ENCODE measurements at regions not wholly inside any gene's neighbourhood (a gene's known extent, or its start where the extent isn't known, plus 50 kb on each side); places are given as distances from the start of the nearest gene placed in this dataset.

GRCh38 chr9:129254566-129255287, 76.7 kb upstream of the IER5L start:
- H3K4me3 ChIP-seq (ENCODE audit: low read depth in 1 of 3, low read length in 3 of 3) = no peak overlapping the region
- 73% methylated on average over 9 of the region's 9 CpGs for WGBS
- H3K9ac ChIP-seq (ENCODE audit: low read depth in 1 of 2, low read length in 2 of 2) = no peak overlapping the region
- H3K36me3 ChIP-seq (ENCODE audit: control insufficient read depth in 4 of 4, insufficient read depth in 3 of 4, low read depth in 1 of 4, low read length in 3 of 4) = no peaks in the 10 kb centered on the region
- no peak for TF ChIP-seq HNF4G (IDR thresholded peaks at IDR 0.05)
- TF ChIP-seq ATF3 (IDR thresholded peaks at IDR 0.05) = no peak
- no peak for TF ChIP-seq NR2F2 (IDR thresholded peaks at IDR 0.05)
- no peak for TF ChIP-seq ZBTB33 (IDR thresholded peaks at IDR 0.05)
- no peak for TF ChIP-seq SP1 (IDR thresholded peaks at IDR 0.05)
- no peak for TF ChIP-seq FOXA2 (IDR thresholded peaks at IDR 0.05)
- TF ChIP-seq TAF1 (conservative IDR thresholded peaks at IDR 0.05) = no peak
- TF ChIP-seq JUND (IDR thresholded peaks at IDR 0.05) = no peak
- TF ChIP-seq YY1 (IDR thresholded peaks at IDR 0.05) = no peak
- no peak for TF ChIP-seq EGR1 (IDR thresholded peaks at IDR 0.05; ENCODE audit: low read depth in 2 of 2)
- no peak for TF ChIP-seq HNF4A (conservative IDR thresholded peaks at IDR 0.05)
- no peak for TF ChIP-seq REST (IDR thresholded peaks at IDR 0.05)
- no peak for TF ChIP-seq RAD21 (IDR thresholded peaks at IDR 0.05)
- TF ChIP-seq GABPA (IDR thresholded peaks at IDR 0.05 in 1 of 2, conservative IDR thresholded peaks at IDR 0.05 in 1 of 2) = no peak
- H3K27ac ChIP-seq (ENCODE audit: low read depth in 1 of 2, low read length in 2 of 2) = no peak overlapping the region
- H3K4me1 ChIP-seq (ENCODE audit: control insufficient read depth in 4 of 4, insufficient read depth in 4 of 4, low read length in 3 of 4) = peaks cover 4 to 7% (median 5%) of the 10 kb centered on the region in 4 donors
- no peak for DNase-seq (ENCODE audit: low spot score)
- H3K9me3 ChIP-seq (ENCODE audit: control insufficient read depth in 4 of 4, low read length in 3 of 4) = no peaks in the 10 kb centered on the region
- peaks cover 0 to 7% (median 3%) of the 10 kb centered on the region in 4 donors for H3K27me3 ChIP-seq (ENCODE audit: control insufficient read depth in 4 of 4, insufficient read depth in 4 of 4, low read length in 3 of 4)

- no peaks in the 10 kb centered on the region for H3K9me3 ChIP-seq (ENCODE audit: control insufficient read depth in 4 of 4, low read length in 3 of 4)
- H3K27ac ChIP-seq (ENCODE audit: low read depth in 1 of 2, low read length in 2 of 2) = no peak overlapping the region
- H3K27me3 ChIP-seq (ENCODE audit: control insufficient read depth in 4 of 4, insufficient read depth in 4 of 4, low read length in 3 of 4) = peaks cover 0 to 7% (median 3%) of the 10 kb centered on the region in 4 donors
- H3K4me3 ChIP-seq (ENCODE audit: low read depth in 1 of 3, low read length in 3 of 3) = no peak overlapping the region
- peaks cover 2 to 7% (median 5%) of the 10 kb centered on the region in 4 donors for H3K4me1 ChIP-seq (ENCODE audit: control insufficient read depth in 4 of 4, insufficient read depth in 4 of 4, low read length in 3 of 4)
- no peak overlapping the region for H3K9ac ChIP-seq (ENCODE audit: low read depth in 1 of 2, low read length in 2 of 2)
- 34% methylated on average over 23 of the region's 23 CpGs for WGBS
- no peaks in the 10 kb centered on the region for H3K36me3 ChIP-seq (ENCODE audit: control insufficient read depth in 4 of 4, insufficient read depth in 3 of 4, low read depth in 1 of 4, low read length in 3 of 4)
- TF ChIP-seq RAD21 (IDR thresholded peaks at IDR 0.05) = peak in 1 of 2 donors; percentile 4
- TF ChIP-seq ZBTB33 (IDR thresholded peaks at IDR 0.05) = no peak
- no peak for TF ChIP-seq HNF4G (IDR thresholded peaks at IDR 0.05)
- TF ChIP-seq NR2F2 (IDR thresholded peaks at IDR 0.05) = peak; percentile 39
- no peak for TF ChIP-seq RXRA (IDR thresholded peaks at IDR 0.05)
- DNase-seq (ENCODE audit: low spot score) = no peak
Observed at GRCh38 chr9:129253803-129254381, 75.8 kb upstream of the IER5L start.
